Activated CD4-positive, alpha-beta memory T cell treated with anti-CD3 and anti-CD28 coated beads, Interleukin-2, amount 10 ng/mL, durations not matched to agents 7 days and 5 days (primary cell): ENCODE measurements at regions not wholly inside any gene's neighbourhood (a gene's known extent, or its start where the extent isn't known, plus 50 kb on each side); places are given as distances from the start of the nearest gene placed in this dataset.

Source experiments
- CTCF ChIA-PET: fragments of 350-600 bp; sonication (Branson Sonifier 250); formaldehyde crosslinking; loops from one replicate; lab custom pipeline; 2021; ENCODE audit warnings: antibody characterized with exemption, inconsistent platforms; lab: Charles Lee
- POLR2A ChIA-PET: fragments of 350-600 bp; sonication (Branson Sonifier 250); formaldehyde crosslinking; loops from one replicate; lab custom pipeline; 2021; ENCODE audit warnings: antibody characterized with exemption; lab: Charles Lee
- DNase-seq: peaks from one replicate; pipeline ENCODE4 v3.0.0-alpha.2; 2020
- H3K27ac Mint-ChIP-seq: one replicate; pipeline ENCODE4 v1.8.0; 2021; ENCODE audit warnings: mild to moderate bottlenecking, mixed read lengths
- H3K27me3 Mint-ChIP-seq: one replicate; pipeline ENCODE4 v1.8.0; 2021; ENCODE audit warnings: mixed read lengths
- H3K36me3 Mint-ChIP-seq: one replicate; pipeline ENCODE4 v1.8.0; 2021; ENCODE audit warnings: low read depth, mixed read lengths
- H3K4me1 Mint-ChIP-seq: one replicate; pipeline ENCODE4 v1.8.0; 2021; ENCODE audit warnings: mixed read lengths
- H3K4me3 Mint-ChIP-seq: one replicate; pipeline ENCODE4 v1.8.0; 2021; ENCODE audit warnings: mild to moderate bottlenecking, mixed read lengths
- H3K9me3 Mint-ChIP-seq: one replicate; pipeline ENCODE4 v1.8.0; 2021; ENCODE audit warnings: mixed read lengths

- POLR2A ChIA-PET, result no interaction called here
- no peaks in the 10 kb centered on the region for H3K27me3 Mint-ChIP-seq
- no peaks in the 10 kb centered on the region for H3K9me3 Mint-ChIP-seq
- H3K4me1 Mint-ChIP-seq, result no peaks in the 10 kb centered on the region
- H3K36me3 Mint-ChIP-seq, result no peaks in the 10 kb centered on the region
- CTCF ChIA-PET, result no interaction called here
- no peak for DNase-seq
- H3K4me3 Mint-ChIP-seq, result no peak overlapping the region
- no peak overlapping the region for H3K27ac Mint-ChIP-seq
Observed at GRCh38 chr2:189254268-189254883, 74.8 kb upstream of the COL5A2 start.

- Mint-ChIP-seq H3K4me1 (no peaks in the 10 kb centered on the region), H3K36me3 (no peaks in the 10 kb centered on the region), H3K27ac (no peak overlapping the region), H3K27me3 (no peaks in the 10 kb centered on the region), H3K9me3 (no peaks in the 10 kb centered on the region), H3K4me3 (no peak overlapping the region)
- POLR2A ChIA-PET, result no interaction called here
- CTCF ChIA-PET, result no interaction called here
- no peak for DNase-seq
Observed at GRCh38 chr2:189255711-189256110, 76.2 kb upstream of the COL5A2 start.

GRCh38 chr2:189258616-189259365, 79.2 kb upstream of the COL5A2 start:
- no peaks in the 10 kb centered on the region for H3K4me1 Mint-ChIP-seq
- POLR2A ChIA-PET, result no interaction called here
- CTCF ChIA-PET, result no interaction called here
- no peaks in the 10 kb centered on the region for H3K9me3 Mint-ChIP-seq
- no peak overlapping the region for H3K4me3 Mint-ChIP-seq
- H3K27ac Mint-ChIP-seq, result no peak overlapping the region
- no peak for DNase-seq
- no peaks in the 10 kb centered on the region for H3K36me3 Mint-ChIP-seq
- no peaks in the 10 kb centered on the region for H3K27me3 Mint-ChIP-seq

- H3K4me1 Mint-ChIP-seq, result no peaks in the 10 kb centered on the region
- no peak for DNase-seq
- H3K4me3 Mint-ChIP-seq, result no peak overlapping the region
- no peak overlapping the region for H3K27ac Mint-ChIP-seq
- no peaks in the 10 kb centered on the region for H3K9me3 Mint-ChIP-seq
- no peaks in the 10 kb centered on the region for H3K36me3 Mint-ChIP-seq
- H3K27me3 Mint-ChIP-seq, result no peaks in the 10 kb centered on the region
- ChIA-PET POLR2A (no interaction called here), CTCF (no interaction called here)
Observed at GRCh38 chr2:189260361-189260814, 80.8 kb upstream of the COL5A2 start.

- CTCF ChIA-PET, result no interaction called here
- H3K4me1 Mint-ChIP-seq, result no peaks in the 10 kb centered on the region
- no peak overlapping the region for H3K27ac Mint-ChIP-seq
- H3K27me3 Mint-ChIP-seq, result no peaks in the 10 kb centered on the region
- no peaks in the 10 kb centered on the region for H3K9me3 Mint-ChIP-seq
- DNase-seq, result no peak
- no peak overlapping the region for H3K4me3 Mint-ChIP-seq
- H3K36me3 Mint-ChIP-seq, result no peaks in the 10 kb centered on the region
- POLR2A ChIA-PET, result no interaction called here
Observed at GRCh38 chr2:189261431-189261841, 81.9 kb upstream of the COL5A2 start.

GRCh38 chr2:189261916-189262315, 82.4 kb upstream of the COL5A2 start:
- no peak overlapping the region for H3K4me3 Mint-ChIP-seq
- POLR2A ChIA-PET, result no interaction called here
- no peak for DNase-seq
- CTCF ChIA-PET, result no interaction called here
- no peaks in the 10 kb centered on the region for H3K4me1 Mint-ChIP-seq
- H3K27ac Mint-ChIP-seq, result no peak overlapping the region
- no peaks in the 10 kb centered on the region for H3K27me3 Mint-ChIP-seq
- H3K36me3 Mint-ChIP-seq, result no peaks in the 10 kb centered on the region
- no peaks in the 10 kb centered on the region for H3K9me3 Mint-ChIP-seq

- Mint-ChIP-seq H3K4me3 (no peak overlapping the region), H3K27ac (no peak overlapping the region), H3K27me3 (no peaks in the 10 kb centered on the region), H3K36me3 (no peaks in the 10 kb centered on the region), H3K9me3 (peaks cover 2% of the 10 kb centered on the region), H3K4me1 (no peaks in the 10 kb centered on the region)
- CTCF ChIA-PET, result no interaction called here
- POLR2A ChIA-PET, result no interaction called here
- no peak for DNase-seq
Observed at GRCh38 chr2:189265696-189266320, 86.2 kb upstream of the COL5A2 start.

- POLR2A ChIA-PET, result no interaction called here
- Mint-ChIP-seq H3K4me3 (no peak overlapping the region), H3K27ac (no peak overlapping the region)
Observed at GRCh38 chr2:189267491-189267890, 87.9 kb upstream of the COL5A2 start.

GRCh38 chr2:189267925-189268579, 88.5 kb upstream of the COL5A2 start:
- POLR2A ChIA-PET, result no interaction called here

More at GRCh38 chr2:189267491-189267890, 87.9 kb upstream of the COL5A2 start:
- H3K27me3 Mint-ChIP-seq, result no peaks in the 10 kb centered on the region
- CTCF ChIA-PET, result no interaction called here
- peaks cover 2% of the 10 kb centered on the region for H3K9me3 Mint-ChIP-seq
- no peak for DNase-seq
- H3K36me3 Mint-ChIP-seq, result no peaks in the 10 kb centered on the region
- H3K4me1 Mint-ChIP-seq, result no peaks in the 10 kb centered on the region

GRCh38 chr2:189268763-189269162, 89.2 kb upstream of the COL5A2 start:
- POLR2A ChIA-PET, result no interaction called here

More at GRCh38 chr2:189267925-189268579, 88.5 kb upstream of the COL5A2 start:
- CTCF ChIA-PET, result no interaction called here
- peaks cover 2% of the 10 kb centered on the region for H3K9me3 Mint-ChIP-seq
- no peaks in the 10 kb centered on the region for H3K27me3 Mint-ChIP-seq
- H3K4me1 Mint-ChIP-seq, result no peaks in the 10 kb centered on the region
- DNase-seq, result no peak
- no peak overlapping the region for H3K4me3 Mint-ChIP-seq
- no peak overlapping the region for H3K27ac Mint-ChIP-seq
- no peaks in the 10 kb centered on the region for H3K36me3 Mint-ChIP-seq

GRCh38 chr2:189273734-189274133, 94.2 kb upstream of the COL5A2 start:
- Mint-ChIP-seq H3K4me3 (no peak overlapping the region), H3K9me3 (peaks cover 2% of the 10 kb centered on the region), H3K4me1 (no peaks in the 10 kb centered on the region), H3K27ac (no peak overlapping the region), H3K36me3 (no peaks in the 10 kb centered on the region), H3K27me3 (peaks cover 2% of the 10 kb centered on the region)
- no peak for DNase-seq
- ChIA-PET CTCF (no interaction called here), POLR2A (interaction anchor here (0.6 kb wide), 1 partner anchor 306 kb away, joined by 3 read pairs; no protein-coding TSS in a partner anchor)

More at GRCh38 chr2:189268763-189269162, 89.2 kb upstream of the COL5A2 start:
- Mint-ChIP-seq H3K4me1 (no peaks in the 10 kb centered on the region), H3K27ac (no peak overlapping the region), H3K36me3 (no peaks in the 10 kb centered on the region), H3K9me3 (peaks cover 2% of the 10 kb centered on the region), H3K4me3 (no peak overlapping the region), H3K27me3 (no peaks in the 10 kb centered on the region)
- DNase-seq, result no peak
- CTCF ChIA-PET, result no interaction called here

- DNase-seq, result no peak
- Mint-ChIP-seq H3K27me3 (peaks cover 2% of the 10 kb centered on the region), H3K27ac (no peak overlapping the region), H3K9me3 (peaks cover 2% of the 10 kb centered on the region), H3K4me3 (no peak overlapping the region), H3K36me3 (no peaks in the 10 kb centered on the region), H3K4me1 (no peaks in the 10 kb centered on the region)
- CTCF ChIA-PET, result no interaction called here
- POLR2A ChIA-PET, result no interaction called here
Observed at GRCh38 chr2:189274361-189274760, 94.8 kb upstream of the COL5A2 start.

- no peak for DNase-seq
- no peak overlapping the region for H3K27ac Mint-ChIP-seq
- POLR2A ChIA-PET, result no interaction called here
- no peak overlapping the region for H3K4me3 Mint-ChIP-seq
- CTCF ChIA-PET, result no interaction called here
- no peaks in the 10 kb centered on the region for H3K9me3 Mint-ChIP-seq
- no peaks in the 10 kb centered on the region for H3K36me3 Mint-ChIP-seq
- peaks cover 2% of the 10 kb centered on the region for H3K27me3 Mint-ChIP-seq
- H3K4me1 Mint-ChIP-seq, result no peaks in the 10 kb centered on the region
Observed at GRCh38 chr2:189276277-189276676, 96.7 kb upstream of the COL5A2 start.
